ENCODE measurements at regions not wholly inside any gene's neighbourhood (a gene's known extent, or its start where the extent isn't known, plus 50 kb on each side); places are given as distances from the start of the nearest gene placed in this dataset.

GRCh38 chr20:4569865-4570264 is 116.4 kb upstream of the PRNP start:
- TF ChIP-seq, protein P1, sequence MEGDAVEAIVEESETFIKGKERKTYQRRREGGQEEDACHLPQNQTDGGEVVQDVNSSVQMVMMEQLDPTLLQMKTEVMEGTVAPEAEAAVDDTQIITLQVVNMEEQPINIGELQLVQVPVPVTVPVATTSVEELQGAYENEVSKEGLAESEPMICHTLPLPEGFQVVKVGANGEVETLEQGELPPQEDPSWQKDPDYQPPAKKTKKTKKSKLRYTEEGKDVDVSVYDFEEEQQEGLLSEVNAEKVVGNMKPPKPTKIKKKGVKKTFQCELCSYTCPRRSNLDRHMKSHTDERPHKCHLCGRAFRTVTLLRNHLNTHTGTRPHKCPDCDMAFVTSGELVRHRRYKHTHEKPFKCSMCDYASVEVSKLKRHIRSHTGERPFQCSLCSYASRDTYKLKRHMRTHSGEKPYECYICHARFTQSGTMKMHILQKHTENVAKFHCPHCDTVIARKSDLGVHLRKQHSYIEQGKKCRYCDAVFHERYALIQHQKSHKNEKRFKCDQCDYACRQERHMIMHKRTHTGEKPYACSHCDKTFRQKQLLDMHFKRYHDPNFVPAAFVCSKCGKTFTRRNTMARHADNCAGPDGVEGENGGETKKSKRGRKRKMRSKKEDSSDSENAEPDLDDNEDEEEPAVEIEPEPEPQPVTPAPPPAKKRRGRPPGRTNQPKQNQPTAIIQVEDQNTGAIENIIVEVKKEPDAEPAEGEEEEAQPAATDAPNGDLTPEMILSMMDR (IDR thresholded peaks at IDR 0.05), result no peak
- no peak for TF ChIP-seq POLR2A (IDR thresholded peaks at IDR 0.05)
- TF ChIP-seq EP300 (IDR thresholded peaks at IDR 0.05), result no peak
- no peak for TF ChIP-seq POLR2AphosphoS5 (IDR thresholded peaks at IDR 0.05)
